ENCODE measurements at regions not wholly inside any gene's neighbourhood (a gene's known extent, or its start where the extent isn't known, plus 50 kb on each side); places are given as distances from the start of the nearest gene placed in this dataset.

DNA sequence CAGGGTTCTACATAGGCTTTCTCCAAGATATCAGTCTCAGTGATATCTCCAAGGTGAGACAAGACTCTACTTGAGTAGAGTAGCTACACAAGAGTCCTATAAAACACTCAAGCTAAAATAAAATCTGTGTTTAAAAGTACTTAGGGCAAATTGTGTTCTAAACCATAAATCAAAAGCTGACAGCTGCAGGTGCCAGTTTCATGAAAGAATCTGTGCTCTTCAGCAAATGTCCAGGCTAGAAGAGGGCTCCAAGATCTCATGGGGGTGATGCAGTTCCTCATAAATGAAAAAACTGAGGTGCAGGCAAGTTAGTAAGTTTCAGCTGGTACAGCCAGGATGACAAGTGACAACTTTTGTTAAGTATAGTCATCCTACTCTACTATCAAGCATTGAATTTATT is 142.8 kb upstream of the TNPO1 start:
- no TSS peak for BruUV-seq (replicated peaks)
- POLR2A ChIA-PET (ENCODE audit: unreplicated experiment), result no interaction called here
- in situ Hi-C loops (cut with MboI; ENCODE audit: low sequenced_read_pairs), result no loop called here

More for the DNA sequence above, 142.8 kb upstream of the TNPO1 start:
- H2BK5ac ChIP-seq (ENCODE audit: low read depth, low read length, poor library complexity, severe bottlenecking), result no peak overlapping the region
- H2AK9ac ChIP-seq (replicated peaks; ENCODE audit: low read depth, low read length, poor library complexity), result no peak overlapping the region
- no peak for DNase-seq
- TF ChIP-seq FOS (IDR thresholded peaks at IDR 0.05; ENCODE audit: low read depth, low read length), result no peak
- TF ChIP-seq MAFK (IDR thresholded peaks at IDR 0.05; ENCODE audit: low read depth, low read length), result no peak
- TF ChIP-seq USF2 (IDR thresholded peaks at IDR 0.05; ENCODE audit: low read depth, low read length), result no peak
- no peak for TF ChIP-seq SMC3 (IDR thresholded peaks at IDR 0.05; ENCODE audit: low read depth, low read length)
- TF ChIP-seq NFE2L2 (IDR thresholded peaks at IDR 0.05; ENCODE audit: low read depth, low read length), result no peak
- no peak for TF ChIP-seq RAD21 (IDR thresholded peaks at IDR 0.05; ENCODE audit: low read length)
- no peak for TF ChIP-seq CHD1 (IDR thresholded peaks at IDR 0.05; ENCODE audit: low read depth, low read length)
- H3K4ac ChIP-seq (ENCODE audit: low read depth, low read length), result no peak overlapping the region
- intact Hi-C loops (cut with micrococcal nuclease) (no loop called here), dilution Hi-C loops (cut with HindIII; ENCODE audit: low sequenced_read_pairs, unreplicated experiment) (no loop called here)
- H3K23ac ChIP-seq (ENCODE audit: low read depth, low read length), result no peak overlapping the region
- no peak overlapping the region for H3K18ac ChIP-seq (ENCODE audit: low read depth, low read length)
- no peak overlapping the region for H2BK20ac ChIP-seq (ENCODE audit: low read depth, low read length)
- no peaks in the 10 kb centered on the region for H3K79me1 ChIP-seq (ENCODE audit: low read depth in 1 of 2, low read length in 2 of 2)
- no peak overlapping the region for H2AFZ ChIP-seq (replicated peaks; ENCODE audit: low read length, poor library complexity)
- H3K56ac ChIP-seq (ENCODE audit: extremely low read depth, insufficient read depth, low read length), result no peak overlapping the region
- no peaks in the 10 kb centered on the region for H4K20me1 ChIP-seq (ENCODE audit: insufficient read depth, low read length)
- H3K14ac ChIP-seq (replicated peaks; ENCODE audit: low read depth, low read length), result no peak overlapping the region
- no peak overlapping the region for H3K4me3 ChIP-seq (ENCODE audit: insufficient read depth, low read depth, low read length)
- H4K91ac ChIP-seq (ENCODE audit: insufficient read depth, low read depth, low read length), result no peak overlapping the region
- no peak overlapping the region for H3K27ac ChIP-seq (ENCODE audit: insufficient read depth, low read length)
- H3K4me1 ChIP-seq (ENCODE audit: control insufficient read depth, insufficient read depth, low read length), result no peaks in the 10 kb centered on the region
- no peak for ATAC-seq (ENCODE audit: low read depth)
- no peaks in the 10 kb centered on the region for H3K9me3 ChIP-seq (ENCODE audit: control insufficient read depth, insufficient read depth, low read length)
- peaks cover 9% of the 10 kb centered on the region for H3K27me3 ChIP-seq (ENCODE audit: control insufficient read depth, insufficient read depth, low read length)
- no peak overlapping the region for H4K5ac ChIP-seq (ENCODE audit: low read depth, low read length)
- no peak overlapping the region for H4K8ac ChIP-seq (ENCODE audit: low read depth in 2 of 2, low read length in 2 of 2)
- H3K36me3 ChIP-seq (ENCODE audit: control insufficient read depth, insufficient read depth, low read length), result no peaks in the 10 kb centered on the region
- no peaks in the 10 kb centered on the region for H3K9me1 ChIP-seq (ENCODE audit: insufficient read depth, low read length)
- H2BK15ac ChIP-seq (ENCODE audit: low read depth, low read length), result no peak overlapping the region
- H3K9ac ChIP-seq (ENCODE audit: low read depth, low read length), result no peak overlapping the region
- CTCF ChIA-PET, result no interaction called here
- H2BK120ac ChIP-seq (ENCODE audit: low read depth, low read length), result no peak overlapping the region
- no peak overlapping the region for H3K4me2 ChIP-seq (ENCODE audit: low read depth, low read length)
- H2AK5ac ChIP-seq (ENCODE audit: low read depth, low read length), result no peak overlapping the region
